Frontal cortex (tissue), 3 donors: ENCODE measurements at regions not wholly inside any gene's neighbourhood (a gene's known extent, or its start where the extent isn't known, plus 50 kb on each side); places are given as distances from the start of the nearest gene placed in this dataset.
"Not testable (repeated sequence)": the region's sequence is repeated elsewhere in the genome, so short reads cannot be mapped to it uniquely, and the experiment has no call there.

ENCODE experiments used
- DNase-seq, 2 donors: peaks; one replicate each; pipeline ENCODE4 v3.0.0; 2012; ENCODE audit warnings: low spot score in 2 of 2
- FAIRE-seq: peaks from 2 replicates; lab custom pipeline; 2012; peaks lifted over from hg19 to GRCh38; lab: Jason Lieb, UNC
- donor health status: control.
- donor health status: control.
- donor health status: control.

GRCh38 chr17:77608431-77608830, 350.1 kb upstream of the TNRC6C start:
- FAIRE-seq (no peak), DNase-seq (no peak)

GRCh38 chr17:77609553-77610517, 348.7 kb upstream of the TNRC6C start:
- FAIRE-seq (no peak), DNase-seq (no peak)

GRCh38 chr17:77610518-77610893, 348.0 kb upstream of the TNRC6C start:
- no peak for FAIRE-seq
- DNase-seq, result no peak

GRCh38 chr17:77610972-77611521, 347.5 kb upstream of the TNRC6C start:
- DNase-seq, result no peak

GRCh38 chr17:77611791-77612502, 346.6 kb upstream of the TNRC6C start:
- FAIRE-seq (no peak), DNase-seq (no peak)

More at GRCh38 chr17:77610972-77611521, 347.5 kb upstream of the TNRC6C start:
- FAIRE-seq, result no peak

- DNase-seq, result no peak
- no peak for FAIRE-seq
These were observed 345.3 kb upstream of the TNRC6C start for GRCh38 chr17:77613218-77613617.

- FAIRE-seq, result no peak
- DNase-seq, result no peak
These were observed 344.9 kb upstream of the TNRC6C start for GRCh38 chr17:77613627-77614026.

GRCh38 chr17:77615703-77616253, 342.7 kb upstream of the TNRC6C start:
- FAIRE-seq, result no peak
- no peak for DNase-seq

GRCh38 chr17:77616254-77616731, 342.2 kb upstream of the TNRC6C start:
- FAIRE-seq, result no peak
- DNase-seq, result no peak

- no peak for DNase-seq
- FAIRE-seq, result no peak
These were observed 341.0 kb upstream of the TNRC6C start for GRCh38 chr17:77617516-77617915.

GRCh38 chr17:77618173-77618572, 340.3 kb upstream of the TNRC6C start:
- FAIRE-seq (no peak), DNase-seq (no peak)

- FAIRE-seq (no peak), DNase-seq (no peak)
These were observed 339.8 kb upstream of the TNRC6C start for GRCh38 chr17:77618731-77619130.

- FAIRE-seq (no peak), DNase-seq (no peak)
These were observed 339.2 kb upstream of the TNRC6C start for GRCh38 chr17:77619326-77619725.

- FAIRE-seq, result no peak
These were observed 338.7 kb upstream of the TNRC6C start for GRCh38 chr17:77619851-77620250.

GRCh38 chr17:77620282-77620681, 338.2 kb upstream of the TNRC6C start:
- DNase-seq (no peak), FAIRE-seq (no peak)

More at GRCh38 chr17:77619851-77620250, 338.7 kb upstream of the TNRC6C start:
- DNase-seq, result no peak

GRCh38 chr17:77622084-77622483, 336.4 kb upstream of the TNRC6C start:
- not testable (repeated sequence) for FAIRE-seq, DNase-seq

- FAIRE-seq (no peak), DNase-seq (no peak)
These were observed 335.9 kb upstream of the TNRC6C start for GRCh38 chr17:77622647-77623046.

- not testable (repeated sequence) for DNase-seq, FAIRE-seq
These were observed 335.2 kb upstream of the TNRC6C start for GRCh38 chr17:77623321-77623720.

- DNase-seq, result no peak
- FAIRE-seq, result no peak
These were observed 330.5 kb upstream of the TNRC6C start for GRCh38 chr17:77628035-77628434.

GRCh38 chr17:77629284-77629683, 329.2 kb upstream of the TNRC6C start:
- not testable (repeated sequence) for FAIRE-seq

More at GRCh38 chr17:77629284-77629683, 329.2 kb upstream of the TNRC6C start:
- not testable (repeated sequence) for DNase-seq
